ENCODE measurements at regions not wholly inside any gene's neighbourhood (a gene's known extent, or its start where the extent isn't known, plus 50 kb on each side); places are given as distances from the start of the nearest gene placed in this dataset.
"Not testable (repeated sequence)": the region's sequence is repeated elsewhere in the genome, so short reads cannot be mapped to it uniquely, and the experiment has no call there.

GRCh38 chr6:155858906-155859305 is 403.3 kb upstream of the NOX3 start:
- DNase-seq (ENCODE audit: low read depth in 2 of 2), result not testable (repeated sequence)

GRCh38 chr6:155854787-155855186 is 399.1 kb upstream of the NOX3 start:
- DNase-seq (ENCODE audit: low read depth in 2 of 2), result no peak

- no peak for DNase-seq (ENCODE audit: low read depth in 2 of 2)
Measured at GRCh38 chr6:155853011-155853410, 397.4 kb upstream of the NOX3 start.

DNA sequence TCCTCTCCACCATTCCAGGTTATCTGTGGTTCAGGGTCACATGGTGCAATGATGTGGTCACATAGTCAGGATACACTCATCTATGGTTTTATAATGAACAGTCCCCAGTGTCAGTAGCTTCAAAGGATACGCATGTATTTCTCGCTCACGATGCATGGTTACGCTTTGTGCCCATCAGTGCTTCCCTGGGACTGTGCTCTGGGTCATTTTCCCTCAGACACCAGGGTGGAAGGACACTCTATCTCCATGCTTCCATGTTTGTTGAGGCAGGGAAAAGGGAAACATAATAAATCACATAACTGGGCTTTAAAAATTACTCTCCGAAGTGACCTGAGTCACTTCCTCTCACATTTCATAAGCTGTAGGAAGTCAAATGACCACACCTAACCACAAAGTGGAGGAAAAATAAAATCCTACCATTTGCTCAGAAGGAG is 394.8 kb upstream of the NOX3 start:
- DNase-seq (ENCODE audit: low read depth in 2 of 2), result no peak

GRCh38 chr6:155847711-155848110 is 392.1 kb upstream of the NOX3 start:
- no peak for DNase-seq (ENCODE audit: low read depth in 2 of 2)

DNA sequence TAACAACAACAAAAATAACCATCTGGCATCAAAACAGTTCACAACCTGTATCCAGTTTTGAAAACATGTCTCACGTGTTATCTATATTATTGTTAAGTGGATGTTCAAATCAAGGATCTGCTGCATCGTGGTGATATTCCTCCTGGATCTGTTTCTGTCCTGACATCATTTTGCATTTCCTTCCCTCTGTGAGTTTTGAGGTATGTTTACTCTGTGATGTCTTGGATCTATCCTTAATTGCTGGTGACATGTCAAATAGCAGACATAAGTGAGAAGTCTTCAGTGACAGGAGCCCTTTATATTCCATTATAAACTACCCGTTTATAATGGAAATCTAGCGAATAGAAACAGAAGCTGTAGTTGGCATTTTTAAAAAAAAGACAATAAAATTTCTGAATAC is 381.8 kb upstream of the NOX3 start:
- DNase-seq (ENCODE audit: low read depth in 2 of 2), result no peak

GRCh38 chr6:155832596-155832995 is 377.0 kb upstream of the NOX3 start:
- DNase-seq (ENCODE audit: low read depth in 2 of 2), result no peak

GRCh38 chr6:155830531-155830930 is 374.9 kb upstream of the NOX3 start:
- DNase-seq (ENCODE audit: low read depth in 2 of 2), result no peak

DNA sequence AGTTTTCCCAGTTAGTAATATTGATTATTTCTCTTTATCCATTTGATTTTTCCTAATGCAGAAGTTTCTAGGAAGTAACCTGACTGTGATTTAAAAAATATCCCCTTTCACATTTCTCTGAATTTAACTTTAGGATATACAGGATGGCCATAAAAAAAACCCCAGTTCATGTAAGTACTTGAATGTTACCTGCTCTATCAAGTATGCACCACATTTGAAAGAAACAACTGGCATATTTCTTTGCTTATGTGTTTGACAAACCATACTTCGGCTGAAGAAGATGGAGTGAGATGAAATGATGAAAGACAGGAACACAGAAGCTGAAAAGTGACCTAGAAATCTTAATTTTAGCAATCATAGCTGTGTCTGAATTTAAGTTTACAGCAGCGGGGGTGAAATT is 374.0 kb upstream of the NOX3 start:
- no peak for DNase-seq (ENCODE audit: low read depth in 2 of 2)

- no peak for DNase-seq (ENCODE audit: low read depth in 2 of 2)
Measured at GRCh38 chr6:155828989-155829388, 373.4 kb upstream of the NOX3 start.

- DNase-seq (ENCODE audit: low read depth in 2 of 2), result no peak
Measured at GRCh38 chr6:155818698-155819097, 363.1 kb upstream of the NOX3 start.

GRCh38 chr6:155813548-155813947 is 357.9 kb upstream of the NOX3 start:
- no peak for DNase-seq (ENCODE audit: low read depth in 2 of 2)

GRCh38 chr6:155807243-155807642 is 351.6 kb upstream of the NOX3 start:
- no peak for DNase-seq (ENCODE audit: low read depth in 2 of 2)

DNA sequence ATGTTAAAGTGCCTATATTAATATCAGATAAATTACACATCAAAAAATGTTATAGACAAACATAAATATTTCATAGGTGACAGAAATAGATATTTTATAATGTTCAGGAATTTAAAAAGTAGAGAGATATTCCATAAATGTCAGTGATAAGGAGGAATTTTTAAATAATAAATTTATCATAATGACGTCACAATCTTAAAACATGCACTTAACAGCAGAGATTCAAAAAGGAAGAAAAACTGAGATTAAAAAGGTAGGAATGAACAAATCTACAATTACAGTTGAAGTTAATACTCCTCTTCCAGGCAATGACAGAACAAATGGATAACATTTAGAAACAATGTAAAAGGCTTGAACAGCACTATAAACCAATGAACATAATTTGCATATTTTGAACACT is 345.4 kb upstream of the NOX3 start:
- no peak for DNase-seq (ENCODE audit: low read depth in 2 of 2)

DNA sequence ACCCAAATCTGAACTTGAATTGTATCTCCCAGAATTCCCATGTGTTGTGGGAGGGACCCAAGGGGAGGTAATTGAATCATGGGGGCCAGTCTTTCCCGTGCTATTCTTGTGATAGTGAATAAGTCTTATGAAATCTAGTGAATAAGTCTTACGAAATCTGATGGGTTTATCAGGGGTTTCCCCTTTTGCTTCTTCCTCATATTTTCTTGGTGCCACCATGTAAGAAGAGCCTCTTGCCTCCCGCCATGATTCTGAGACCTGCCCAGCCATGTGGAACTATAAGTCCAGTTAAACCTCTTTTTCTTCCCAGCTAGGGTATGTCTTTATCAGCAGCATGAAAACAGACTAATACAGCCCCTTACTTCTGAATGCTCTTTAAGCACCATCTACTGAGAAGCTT is 343.2 kb upstream of the NOX3 start:
- not testable (repeated sequence) for DNase-seq (ENCODE audit: low read depth in 2 of 2)

DNA sequence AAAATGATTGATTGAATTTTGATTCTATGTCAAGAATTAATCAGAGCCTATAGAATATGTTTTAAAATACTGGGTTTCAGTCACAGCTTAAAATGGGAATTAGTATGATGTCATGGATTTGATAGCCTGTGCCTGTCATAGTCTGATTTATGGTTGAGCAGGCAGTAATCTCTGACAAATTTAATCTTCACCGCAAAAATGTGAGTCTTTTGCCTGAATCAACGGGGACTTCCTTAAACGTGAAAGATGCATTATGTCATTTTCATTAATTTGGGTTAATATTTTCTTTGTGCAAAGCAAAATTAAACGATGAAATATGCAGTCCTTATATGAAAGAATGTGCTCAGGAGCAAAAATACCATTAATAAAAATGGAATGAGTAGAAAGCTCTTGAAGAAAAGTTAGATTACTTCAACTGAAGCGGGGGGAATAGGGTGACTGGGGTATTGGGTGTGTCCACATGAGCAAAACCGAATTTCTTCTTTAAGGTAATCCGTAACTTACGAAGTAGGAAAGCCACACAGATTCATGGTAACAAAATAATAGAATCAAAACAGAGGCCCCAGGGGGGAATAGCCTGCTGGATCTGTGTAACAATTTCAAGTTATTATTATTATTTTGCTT is 339.6 kb upstream of the NOX3 start:
- no peak for DNase-seq (ENCODE audit: low read depth in 2 of 2)

- no peak for DNase-seq (ENCODE audit: low read depth in 2 of 2)
Measured at GRCh38 chr6:155791891-155792290, 336.3 kb upstream of the NOX3 start.

- no peak for DNase-seq (ENCODE audit: low read depth in 2 of 2)
Measured at GRCh38 chr6:155791186-155791585, 335.5 kb upstream of the NOX3 start.

DNA sequence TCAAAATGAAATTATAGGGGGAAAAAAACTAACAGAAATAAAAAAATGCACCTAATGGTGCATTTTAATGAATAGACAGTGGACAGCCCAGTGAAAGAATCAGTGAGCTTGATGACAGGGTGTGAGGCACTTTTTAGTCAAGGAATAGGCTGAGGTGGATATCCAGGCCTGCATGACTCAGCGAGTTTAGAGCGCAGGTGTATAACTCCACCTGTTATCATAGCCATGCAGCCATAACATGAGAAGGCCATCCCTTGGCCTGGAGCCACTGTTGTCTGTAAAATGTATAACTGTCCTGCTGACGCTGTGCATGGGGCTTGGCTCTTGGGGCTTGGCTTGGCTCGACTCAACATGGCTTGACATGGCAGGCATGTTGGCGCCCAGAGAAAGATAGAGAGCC is 331.5 kb upstream of the NOX3 start:
- no peak for DNase-seq (ENCODE audit: low read depth in 2 of 2)

DNA sequence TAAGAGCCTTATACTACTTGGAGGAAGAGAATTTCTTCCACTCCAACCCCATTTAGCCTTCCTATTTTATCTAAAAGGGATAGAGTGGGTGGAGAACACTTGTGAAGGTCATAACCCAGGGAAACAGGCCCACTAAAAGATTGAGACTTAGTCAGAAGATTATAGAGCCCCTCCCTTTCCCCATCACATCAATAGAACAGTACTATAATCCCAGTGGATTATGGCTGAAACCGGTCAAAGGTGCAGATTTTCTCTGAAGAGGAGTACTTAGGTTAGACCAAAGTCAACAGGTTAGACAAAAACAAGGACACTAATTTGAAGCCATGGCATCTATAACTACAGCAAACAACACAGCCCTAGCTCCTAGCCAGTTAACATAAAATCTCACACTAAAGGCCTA is 330.9 kb upstream of the NOX3 start:
- no peak for DNase-seq (ENCODE audit: low read depth in 2 of 2)

GRCh38 chr6:155782739-155783459 is 327.3 kb upstream of the NOX3 start:
- DNase-seq (ENCODE audit: low read depth in 2 of 2), result no peak

DNA sequence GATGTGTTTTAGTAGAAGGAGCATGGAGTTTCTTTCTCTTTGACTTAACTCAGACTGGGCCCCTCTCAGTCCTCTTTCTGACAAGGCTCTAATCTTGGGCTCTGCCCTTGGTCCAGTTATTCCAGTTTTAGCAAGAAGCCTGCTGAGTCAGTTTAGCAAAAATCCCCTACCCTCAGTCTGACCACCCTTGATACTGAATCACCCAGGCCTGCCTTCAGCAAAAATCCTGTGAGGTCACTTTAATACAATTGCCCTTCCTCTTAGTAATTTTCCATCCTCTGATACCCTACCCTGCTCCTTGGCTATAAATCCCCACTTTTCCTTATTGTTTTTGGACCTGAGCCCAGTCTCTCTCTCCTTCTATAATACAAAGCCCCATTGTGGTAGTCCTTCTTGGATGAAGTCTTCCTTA is 326.7 kb upstream of the NOX3 start:
- no peak for DNase-seq (ENCODE audit: low read depth in 2 of 2)

GRCh38 chr6:155779456-155779855 is 323.8 kb upstream of the NOX3 start:
- no peak for DNase-seq (ENCODE audit: low read depth in 2 of 2)

- no peak for DNase-seq (ENCODE audit: low read depth in 2 of 2)
Measured at GRCh38 chr6:155778336-155778735, 322.7 kb upstream of the NOX3 start.
